K562 (cell line): ENCODE measurements at regions not wholly inside any gene's neighbourhood (a gene's known extent, or its start where the extent isn't known, plus 50 kb on each side); places are given as distances from the start of the nearest gene placed in this dataset.

ENCODE experiments used
- ATAC-seq: fragments of 200-7000 bp; cut with Tn5 transposase; 3 replicates; pipeline ENCODE4 v1.9.1; 2020; ENCODE audit warnings: moderate library complexity
- BruUV-seq: library from RNA; stranded (reverse); fragments of 400-500 nt; replicated peaks from 2 replicates; lab custom pipeline; 2021; lab: Mats Ljungman, UMichigan
- CTCF ChIA-PET: fragments of 300-600 bp; formaldehyde crosslinking; extraction: SDS; loops from one replicate; lab custom pipeline; 2021; ENCODE audit warnings: low intra/inter-chr PET ratio; lab: Yijun Ruan, JAX
- POLR2A ChIA-PET: fragments of 300-600, 350-650 bp; sonication (Branson Sonifier 250); formaldehyde crosslinking; extraction: SDS; loops from one replicate; lab custom pipeline; 2021; ENCODE audit warnings: antibody characterized with exemption, inconsistent platforms; lab: Yijun Ruan, JAX
- DNase-seq, 4 experiments: peaks; one replicate each; pipeline versions ENCODE4 v3.0.0 to v3.0.0-alpha.2; 2011 to 2018; ENCODE audit warnings: low spot score in 3 of 4, mixed read lengths in 3 of 4; ENCODE audit errors: extremely low read depth in 1 of 4
- FAIRE-seq: peaks from 2 replicates; lab custom pipeline; 2011; peaks lifted over from hg19 to GRCh38; lab: Jason Lieb, UNC
- H2AFZ ChIP-seq: 2 replicates; pipeline ENCODE4 v1.6.0; 2011; ENCODE audit warnings: low read depth, low read length, control low read depth, inconsistent platforms
- H3K27ac ChIP-seq: fragments of 200-600 bp; 3 replicates; pipeline ENCODE4 v1.8.0; 2011; ENCODE audit warnings: low read depth, mild to moderate bottlenecking, control low read depth, inconsistent platforms, low read length, moderate library complexity, mixed read lengths; ENCODE audit errors: extremely low read depth
- H3K27me3 ChIP-seq, 2 experiments: fragments of 300-600 bp in 1 of 2; 2 replicates in 1 of 2; 3 replicates in 1 of 2; pipeline versions ENCODE4 v1.6.0 to v1.8.0; 2011; ENCODE audit warnings: inconsistent platforms in 2 of 2, low read length in 2 of 2, mild to moderate bottlenecking in 1 of 2, mixed read lengths in 1 of 2, moderate library complexity in 1 of 2; ENCODE audit not compliant: control insufficient read depth in 2 of 2, insufficient read depth in 2 of 2
- H3K36me3 ChIP-seq: fragments of 300-600 bp; 3 replicates; pipeline ENCODE4 v1.8.0; 2011; ENCODE audit warnings: mild to moderate bottlenecking, low read length, inconsistent platforms; ENCODE audit not compliant: control insufficient read depth, insufficient read depth
- H3K4me1 ChIP-seq, 2 experiments: fragments of 200-600 bp in 1 of 2; replicated peaks in 1 of 2; 2 replicates in 1 of 2; 3 replicates in 1 of 2; pipeline versions ENCODE4 v1.5.1 to v1.8.0; 2011; ENCODE audit warnings: inconsistent platforms in 2 of 2, low read length in 2 of 2, mild to moderate bottlenecking in 1 of 2, mixed read lengths in 1 of 2, moderate library complexity in 1 of 2; ENCODE audit not compliant: control insufficient read depth in 2 of 2, insufficient read depth in 2 of 2
- H3K4me2 ChIP-seq: 2 replicates; pipeline ENCODE4 v1.6.1; 2011; ENCODE audit warnings: low read length, control low read depth, inconsistent platforms, mixed read lengths; ENCODE audit not compliant: insufficient read depth
- H3K4me3 ChIP-seq: fragments of 200-600 bp; sonication (generic), shearing (Covaris generic); 2 replicates; pipeline ENCODE4 v1.5.1; 2016; ENCODE audit warnings: control low read depth, inconsistent platforms
- H3K79me2 ChIP-seq: fragments of 200-600 bp; 3 replicates; pipeline ENCODE4 v1.8.0; 2011; ENCODE audit warnings: low read length, inconsistent platforms; ENCODE audit not compliant: control insufficient read depth, insufficient read depth
- H3K9ac ChIP-seq, 2 experiments: 2 replicates each; pipeline versions ENCODE4 v1.6.0 to v1.6.1; 2011; ENCODE audit warnings: low read depth in 2 of 2, low read length in 2 of 2, control low read depth in 1 of 2, inconsistent platforms in 1 of 2, mild to moderate bottlenecking in 1 of 2, mixed read lengths in 1 of 2; ENCODE audit not compliant: insufficient read depth in 1 of 2
- H3K9me1 ChIP-seq: one replicate; pipeline ENCODE4 v1.6.0; 2011; ENCODE audit warnings: inconsistent platforms, mild to moderate bottlenecking, low read length, moderate library complexity; ENCODE audit not compliant: control insufficient read depth, insufficient read depth
- H3K9me3 ChIP-seq: replicated peaks from 2 replicates; pipeline ENCODE4 v1.5.1; 2011; ENCODE audit warnings: low read depth, low read length, inconsistent platforms; ENCODE audit not compliant: control insufficient read depth, insufficient read depth
- H4K20me1 ChIP-seq: replicated peaks from 2 replicates; pipeline ENCODE4 v1.6.1; 2011; ENCODE audit warnings: low read length, inconsistent platforms, mixed read lengths; ENCODE audit not compliant: control insufficient read depth, insufficient read depth
- BRF1 ChIP-seq: IDR thresholded peaks from 3 replicates; pipeline ENCODE4 v1.6.1; 2011; ENCODE audit warnings: borderline replicate concordance, mild to moderate bottlenecking; ENCODE audit not compliant: insufficient read length; ENCODE audit errors: extremely low read depth
- MIER1 ChIP-seq: fragments of 450-650 bp; IDR thresholded peaks from 2 replicates; pipeline ENCODE4 v1.6.1; 2016; ENCODE audit warnings: antibody characterized with exemption, mild to moderate bottlenecking, low read depth
- POLR2AphosphoS5 ChIP-seq: IDR thresholded peaks from 2 replicates; pipeline ENCODE4 v1.6.1; 2011; ENCODE audit warnings: mild to moderate bottlenecking, low read depth, low read length, moderate library complexity; ENCODE audit not compliant: control insufficient read depth, insufficient read depth
- SRSF3 ChIP-seq: fragments of 200-400 bp; formaldehyde crosslinking; IDR thresholded peaks from 2 replicates; pipeline ENCODE4 v1.6.1; 2016; ENCODE audit warnings: mild to moderate bottlenecking, low read length, moderate library complexity; ENCODE audit not compliant: insufficient read depth
- STAT5A ChIP-seq: IDR thresholded peaks from 2 replicates; pipeline ENCODE4 v1.6.1; 2012; ENCODE audit warnings: low read length, inconsistent platforms, borderline replicate concordance
- WGBS: fragments of 100-300 bp; shearing (Covaris generic); methylation state at CpG from one replicate; pipeline ENCODE4 v1.1.6; 2016; ENCODE audit warnings: low coverage, mixed read lengths; ENCODE audit not compliant: insufficient coverage; ENCODE audit errors: missing lambda C conversion rate; 5-methylcytosine and 5-hydroxymethylcytosine counted together
- in situ Hi-C: fragments of 300-500 bp; cut with MboI; formaldehyde crosslinking; loops from 4 replicates; pipeline ENCODE4 v1.15.0; 2018; ENCODE audit warnings: inconsistent platforms, mixed read lengths
- intact Hi-C: fragments of 100-400 bp; cut with micrococcal nuclease; formaldehyde crosslinking; loops from 2 replicates; pipeline ENCODE4 v1.14.2; 2022
- TF ChIP-seq, protein P1 (sequence below): IDR thresholded peaks from 2 replicates; pipeline ENCODE4 v1.6.1; 2011; ENCODE audit not compliant: insufficient read length; ENCODE audit errors: extremely low read depth
- TF ChIP-seq, protein P2 (sequence below): fragments of 450-650 bp; IDR thresholded peaks from 2 replicates; pipeline ENCODE4 v1.6.1; 2016; ENCODE audit warnings: mild to moderate bottlenecking, moderate library complexity
- TF ChIP-seq, protein P3 (sequence below): fragments of 450-650 bp; IDR thresholded peaks from 2 replicates; pipeline ENCODE4 v1.6.1; 2014; ENCODE audit warnings: low read depth, mild to moderate bottlenecking, moderate library complexity, borderline replicate concordance

DNA sequence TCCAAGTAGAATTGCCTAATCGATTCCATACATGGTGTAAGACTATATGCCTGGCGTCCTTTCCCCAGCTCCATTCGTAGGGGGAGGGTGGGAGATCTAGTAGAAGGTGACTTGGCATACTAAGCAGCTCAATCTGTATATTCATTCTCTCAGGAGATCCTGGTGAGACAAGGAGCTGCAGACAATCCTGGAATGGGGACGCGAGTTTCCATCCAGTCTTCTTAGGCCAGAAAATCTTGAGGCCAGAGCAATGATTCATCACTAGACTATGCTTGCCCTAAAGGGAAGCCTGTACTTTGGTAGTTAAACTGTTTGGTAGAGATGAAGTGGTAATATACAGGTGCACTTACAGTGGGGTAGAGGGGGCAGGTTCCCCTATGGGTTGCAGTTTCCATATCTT is 468.7 kb downstream of the ADGRL2 start:
- 0% methylated on average over 5 of the region's 5 CpGs for WGBS
- Histone ChIP-seq H3K36me3 (no peaks in the 10 kb centered on the region), H3K4me3 (no peak overlapping the region), H3K4me1 (no peaks in the 10 kb centered on the region), H3K9me3 (no peaks in the 10 kb centered on the region), H3K4me2 (no peak overlapping the region), H4K20me1 (no peaks in the 10 kb centered on the region), H3K79me2 (no peaks in the 10 kb centered on the region), H3K27ac (no peak overlapping the region), H2AFZ (no peak overlapping the region), H3K9ac (no peak overlapping the region), H3K27me3 (no peaks in the 10 kb centered on the region), H3K9me1 (no peaks in the 10 kb centered on the region)
- no peak for FAIRE-seq
- in situ Hi-C loops (no loop called here), intact Hi-C loops (no loop called here)
- DNase-seq: no peak
- no peak for ATAC-seq
- no TSS peak for BruUV-seq
- POLR2A ChIA-PET: no interaction called here
- no peak for TF ChIP-seq POLR2AphosphoS5
- TF ChIP-seq, protein P1, sequence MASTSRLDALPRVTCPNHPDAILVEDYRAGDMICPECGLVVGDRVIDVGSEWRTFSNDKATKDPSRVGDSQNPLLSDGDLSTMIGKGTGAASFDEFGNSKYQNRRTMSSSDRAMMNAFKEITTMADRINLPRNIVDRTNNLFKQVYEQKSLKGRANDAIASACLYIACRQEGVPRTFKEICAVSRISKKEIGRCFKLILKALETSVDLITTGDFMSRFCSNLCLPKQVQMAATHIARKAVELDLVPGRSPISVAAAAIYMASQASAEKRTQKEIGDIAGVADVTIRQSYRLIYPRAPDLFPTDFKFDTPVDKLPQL: no peak
- TF ChIP-seq SRSF3: no peak
- TF ChIP-seq STAT5A: no peak
- TF ChIP-seq, protein P2, sequence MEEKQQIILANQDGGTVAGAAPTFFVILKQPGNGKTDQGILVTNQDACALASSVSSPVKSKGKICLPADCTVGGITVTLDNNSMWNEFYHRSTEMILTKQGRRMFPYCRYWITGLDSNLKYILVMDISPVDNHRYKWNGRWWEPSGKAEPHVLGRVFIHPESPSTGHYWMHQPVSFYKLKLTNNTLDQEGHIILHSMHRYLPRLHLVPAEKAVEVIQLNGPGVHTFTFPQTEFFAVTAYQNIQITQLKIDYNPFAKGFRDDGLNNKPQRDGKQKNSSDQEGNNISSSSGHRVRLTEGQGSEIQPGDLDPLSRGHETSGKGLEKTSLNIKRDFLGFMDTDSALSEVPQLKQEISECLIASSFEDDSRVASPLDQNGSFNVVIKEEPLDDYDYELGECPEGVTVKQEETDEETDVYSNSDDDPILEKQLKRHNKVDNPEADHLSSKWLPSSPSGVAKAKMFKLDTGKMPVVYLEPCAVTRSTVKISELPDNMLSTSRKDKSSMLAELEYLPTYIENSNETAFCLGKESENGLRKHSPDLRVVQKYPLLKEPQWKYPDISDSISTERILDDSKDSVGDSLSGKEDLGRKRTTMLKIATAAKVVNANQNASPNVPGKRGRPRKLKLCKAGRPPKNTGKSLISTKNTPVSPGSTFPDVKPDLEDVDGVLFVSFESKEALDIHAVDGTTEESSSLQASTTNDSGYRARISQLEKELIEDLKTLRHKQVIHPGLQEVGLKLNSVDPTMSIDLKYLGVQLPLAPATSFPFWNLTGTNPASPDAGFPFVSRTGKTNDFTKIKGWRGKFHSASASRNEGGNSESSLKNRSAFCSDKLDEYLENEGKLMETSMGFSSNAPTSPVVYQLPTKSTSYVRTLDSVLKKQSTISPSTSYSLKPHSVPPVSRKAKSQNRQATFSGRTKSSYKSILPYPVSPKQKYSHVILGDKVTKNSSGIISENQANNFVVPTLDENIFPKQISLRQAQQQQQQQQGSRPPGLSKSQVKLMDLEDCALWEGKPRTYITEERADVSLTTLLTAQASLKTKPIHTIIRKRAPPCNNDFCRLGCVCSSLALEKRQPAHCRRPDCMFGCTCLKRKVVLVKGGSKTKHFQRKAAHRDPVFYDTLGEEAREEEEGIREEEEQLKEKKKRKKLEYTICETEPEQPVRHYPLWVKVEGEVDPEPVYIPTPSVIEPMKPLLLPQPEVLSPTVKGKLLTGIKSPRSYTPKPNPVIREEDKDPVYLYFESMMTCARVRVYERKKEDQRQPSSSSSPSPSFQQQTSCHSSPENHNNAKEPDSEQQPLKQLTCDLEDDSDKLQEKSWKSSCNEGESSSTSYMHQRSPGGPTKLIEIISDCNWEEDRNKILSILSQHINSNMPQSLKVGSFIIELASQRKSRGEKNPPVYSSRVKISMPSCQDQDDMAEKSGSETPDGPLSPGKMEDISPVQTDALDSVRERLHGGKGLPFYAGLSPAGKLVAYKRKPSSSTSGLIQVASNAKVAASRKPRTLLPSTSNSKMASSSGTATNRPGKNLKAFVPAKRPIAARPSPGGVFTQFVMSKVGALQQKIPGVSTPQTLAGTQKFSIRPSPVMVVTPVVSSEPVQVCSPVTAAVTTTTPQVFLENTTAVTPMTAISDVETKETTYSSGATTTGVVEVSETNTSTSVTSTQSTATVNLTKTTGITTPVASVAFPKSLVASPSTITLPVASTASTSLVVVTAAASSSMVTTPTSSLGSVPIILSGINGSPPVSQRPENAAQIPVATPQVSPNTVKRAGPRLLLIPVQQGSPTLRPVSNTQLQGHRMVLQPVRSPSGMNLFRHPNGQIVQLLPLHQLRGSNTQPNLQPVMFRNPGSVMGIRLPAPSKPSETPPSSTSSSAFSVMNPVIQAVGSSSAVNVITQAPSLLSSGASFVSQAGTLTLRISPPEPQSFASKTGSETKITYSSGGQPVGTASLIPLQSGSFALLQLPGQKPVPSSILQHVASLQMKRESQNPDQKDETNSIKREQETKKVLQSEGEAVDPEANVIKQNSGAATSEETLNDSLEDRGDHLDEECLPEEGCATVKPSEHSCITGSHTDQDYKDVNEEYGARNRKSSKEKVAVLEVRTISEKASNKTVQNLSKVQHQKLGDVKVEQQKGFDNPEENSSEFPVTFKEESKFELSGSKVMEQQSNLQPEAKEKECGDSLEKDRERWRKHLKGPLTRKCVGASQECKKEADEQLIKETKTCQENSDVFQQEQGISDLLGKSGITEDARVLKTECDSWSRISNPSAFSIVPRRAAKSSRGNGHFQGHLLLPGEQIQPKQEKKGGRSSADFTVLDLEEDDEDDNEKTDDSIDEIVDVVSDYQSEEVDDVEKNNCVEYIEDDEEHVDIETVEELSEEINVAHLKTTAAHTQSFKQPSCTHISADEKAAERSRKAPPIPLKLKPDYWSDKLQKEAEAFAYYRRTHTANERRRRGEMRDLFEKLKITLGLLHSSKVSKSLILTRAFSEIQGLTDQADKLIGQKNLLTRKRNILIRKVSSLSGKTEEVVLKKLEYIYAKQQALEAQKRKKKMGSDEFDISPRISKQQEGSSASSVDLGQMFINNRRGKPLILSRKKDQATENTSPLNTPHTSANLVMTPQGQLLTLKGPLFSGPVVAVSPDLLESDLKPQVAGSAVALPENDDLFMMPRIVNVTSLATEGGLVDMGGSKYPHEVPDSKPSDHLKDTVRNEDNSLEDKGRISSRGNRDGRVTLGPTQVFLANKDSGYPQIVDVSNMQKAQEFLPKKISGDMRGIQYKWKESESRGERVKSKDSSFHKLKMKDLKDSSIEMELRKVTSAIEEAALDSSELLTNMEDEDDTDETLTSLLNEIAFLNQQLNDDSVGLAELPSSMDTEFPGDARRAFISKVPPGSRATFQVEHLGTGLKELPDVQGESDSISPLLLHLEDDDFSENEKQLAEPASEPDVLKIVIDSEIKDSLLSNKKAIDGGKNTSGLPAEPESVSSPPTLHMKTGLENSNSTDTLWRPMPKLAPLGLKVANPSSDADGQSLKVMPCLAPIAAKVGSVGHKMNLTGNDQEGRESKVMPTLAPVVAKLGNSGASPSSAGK: no peak
- no peak for TF ChIP-seq BRF1
- no peak for TF ChIP-seq MIER1
- TF ChIP-seq, protein P3, sequence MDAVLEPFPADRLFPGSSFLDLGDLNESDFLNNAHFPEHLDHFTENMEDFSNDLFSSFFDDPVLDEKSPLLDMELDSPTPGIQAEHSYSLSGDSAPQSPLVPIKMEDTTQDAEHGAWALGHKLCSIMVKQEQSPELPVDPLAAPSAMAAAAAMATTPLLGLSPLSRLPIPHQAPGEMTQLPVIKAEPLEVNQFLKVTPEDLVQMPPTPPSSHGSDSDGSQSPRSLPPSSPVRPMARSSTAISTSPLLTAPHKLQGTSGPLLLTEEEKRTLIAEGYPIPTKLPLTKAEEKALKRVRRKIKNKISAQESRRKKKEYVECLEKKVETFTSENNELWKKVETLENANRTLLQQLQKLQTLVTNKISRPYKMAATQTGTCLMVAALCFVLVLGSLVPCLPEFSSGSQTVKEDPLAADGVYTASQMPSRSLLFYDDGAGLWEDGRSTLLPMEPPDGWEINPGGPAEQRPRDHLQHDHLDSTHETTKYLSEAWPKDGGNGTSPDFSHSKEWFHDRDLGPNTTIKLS: no peak
- CTCF ChIA-PET: no interaction called here
